ENCODE measurements at regions not wholly inside any gene's neighbourhood (a gene's known extent, or its start where the extent isn't known, plus 50 kb on each side); places are given as distances from the start of the nearest gene placed in this dataset.

DNA sequence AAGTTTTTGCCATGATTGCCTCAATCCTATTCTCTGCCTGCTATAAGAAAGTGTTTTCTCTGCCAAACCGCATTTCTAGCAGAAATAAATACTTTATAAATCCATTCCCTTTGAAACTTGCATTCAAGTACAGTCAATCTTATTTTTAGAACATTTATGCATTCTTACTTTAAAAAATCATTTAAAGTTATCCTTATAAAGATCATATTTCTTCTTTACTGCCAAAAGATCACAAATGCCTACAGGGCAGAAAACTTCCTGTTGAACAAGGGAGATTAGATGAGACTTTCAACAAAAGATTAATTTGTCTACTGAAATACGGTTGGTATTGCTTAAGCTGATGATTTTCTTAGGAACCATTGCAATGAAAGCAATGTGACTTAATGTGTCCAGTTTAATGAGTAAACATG is 207.2 kb upstream of the SLIT2 start:
- TF ChIP-seq, protein P1, sequence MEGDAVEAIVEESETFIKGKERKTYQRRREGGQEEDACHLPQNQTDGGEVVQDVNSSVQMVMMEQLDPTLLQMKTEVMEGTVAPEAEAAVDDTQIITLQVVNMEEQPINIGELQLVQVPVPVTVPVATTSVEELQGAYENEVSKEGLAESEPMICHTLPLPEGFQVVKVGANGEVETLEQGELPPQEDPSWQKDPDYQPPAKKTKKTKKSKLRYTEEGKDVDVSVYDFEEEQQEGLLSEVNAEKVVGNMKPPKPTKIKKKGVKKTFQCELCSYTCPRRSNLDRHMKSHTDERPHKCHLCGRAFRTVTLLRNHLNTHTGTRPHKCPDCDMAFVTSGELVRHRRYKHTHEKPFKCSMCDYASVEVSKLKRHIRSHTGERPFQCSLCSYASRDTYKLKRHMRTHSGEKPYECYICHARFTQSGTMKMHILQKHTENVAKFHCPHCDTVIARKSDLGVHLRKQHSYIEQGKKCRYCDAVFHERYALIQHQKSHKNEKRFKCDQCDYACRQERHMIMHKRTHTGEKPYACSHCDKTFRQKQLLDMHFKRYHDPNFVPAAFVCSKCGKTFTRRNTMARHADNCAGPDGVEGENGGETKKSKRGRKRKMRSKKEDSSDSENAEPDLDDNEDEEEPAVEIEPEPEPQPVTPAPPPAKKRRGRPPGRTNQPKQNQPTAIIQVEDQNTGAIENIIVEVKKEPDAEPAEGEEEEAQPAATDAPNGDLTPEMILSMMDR (IDR thresholded peaks at IDR 0.05), result no peak
- TF ChIP-seq POLR2A (IDR thresholded peaks at IDR 0.05), result no peak
